ENCODE measurements at regions not wholly inside any gene's neighbourhood (a gene's known extent, or its start where the extent isn't known, plus 50 kb on each side); places are given as distances from the start of the nearest gene placed in this dataset.

- TF ChIP-seq, protein P1, sequence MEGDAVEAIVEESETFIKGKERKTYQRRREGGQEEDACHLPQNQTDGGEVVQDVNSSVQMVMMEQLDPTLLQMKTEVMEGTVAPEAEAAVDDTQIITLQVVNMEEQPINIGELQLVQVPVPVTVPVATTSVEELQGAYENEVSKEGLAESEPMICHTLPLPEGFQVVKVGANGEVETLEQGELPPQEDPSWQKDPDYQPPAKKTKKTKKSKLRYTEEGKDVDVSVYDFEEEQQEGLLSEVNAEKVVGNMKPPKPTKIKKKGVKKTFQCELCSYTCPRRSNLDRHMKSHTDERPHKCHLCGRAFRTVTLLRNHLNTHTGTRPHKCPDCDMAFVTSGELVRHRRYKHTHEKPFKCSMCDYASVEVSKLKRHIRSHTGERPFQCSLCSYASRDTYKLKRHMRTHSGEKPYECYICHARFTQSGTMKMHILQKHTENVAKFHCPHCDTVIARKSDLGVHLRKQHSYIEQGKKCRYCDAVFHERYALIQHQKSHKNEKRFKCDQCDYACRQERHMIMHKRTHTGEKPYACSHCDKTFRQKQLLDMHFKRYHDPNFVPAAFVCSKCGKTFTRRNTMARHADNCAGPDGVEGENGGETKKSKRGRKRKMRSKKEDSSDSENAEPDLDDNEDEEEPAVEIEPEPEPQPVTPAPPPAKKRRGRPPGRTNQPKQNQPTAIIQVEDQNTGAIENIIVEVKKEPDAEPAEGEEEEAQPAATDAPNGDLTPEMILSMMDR (conservative IDR thresholded peaks at IDR 0.05; ENCODE audit: control insufficient read depth, insufficient read depth, low read depth, low read length), result no peak
- H3K4me3 ChIP-seq (ENCODE audit: control insufficient read depth, low read depth, low read length), result no peak overlapping the region
- no peak for DNase-seq (ENCODE audit: low read depth)
These were observed 150.4 kb upstream of the NXPH2 start for GRCh38 chr2:138930571-138930970.

DNA sequence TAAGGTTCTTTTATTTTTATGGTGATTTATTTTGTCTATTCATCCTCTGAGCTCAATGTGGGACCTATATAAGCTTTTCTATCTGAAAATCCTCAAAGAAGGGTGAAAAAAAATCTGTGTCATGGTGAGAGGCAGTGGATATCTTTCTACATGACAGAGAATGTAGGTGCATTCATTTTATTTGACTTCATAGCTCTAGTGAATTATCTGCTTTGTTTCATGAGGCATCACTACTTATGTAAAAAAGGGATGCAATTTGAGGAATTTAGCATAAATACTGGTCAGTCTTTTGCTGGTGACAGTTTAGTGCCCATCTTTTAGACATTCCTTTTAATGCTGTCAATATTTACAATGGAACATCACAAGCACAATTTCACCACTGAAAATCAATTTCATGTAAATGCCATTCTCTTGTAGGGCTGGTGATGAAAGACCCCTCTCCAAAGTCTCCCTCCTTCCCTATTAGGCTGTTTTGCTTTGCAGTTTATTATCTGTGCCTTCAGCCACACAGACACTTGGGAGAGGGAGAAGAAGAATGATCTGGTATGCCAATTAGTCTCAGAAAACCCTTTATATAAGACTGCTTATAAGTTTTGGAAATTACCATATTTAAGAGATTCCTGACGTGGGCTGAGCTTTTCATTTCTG is 148.3 kb upstream of the NXPH2 start:
- no peak overlapping the region for H3K4me3 ChIP-seq (ENCODE audit: control insufficient read depth, low read depth, low read length)
- no peak for DNase-seq (ENCODE audit: low read depth)
- TF ChIP-seq, protein P1 (conservative IDR thresholded peaks at IDR 0.05; ENCODE audit: control insufficient read depth, insufficient read depth, low read depth, low read length), result no peak

DNA sequence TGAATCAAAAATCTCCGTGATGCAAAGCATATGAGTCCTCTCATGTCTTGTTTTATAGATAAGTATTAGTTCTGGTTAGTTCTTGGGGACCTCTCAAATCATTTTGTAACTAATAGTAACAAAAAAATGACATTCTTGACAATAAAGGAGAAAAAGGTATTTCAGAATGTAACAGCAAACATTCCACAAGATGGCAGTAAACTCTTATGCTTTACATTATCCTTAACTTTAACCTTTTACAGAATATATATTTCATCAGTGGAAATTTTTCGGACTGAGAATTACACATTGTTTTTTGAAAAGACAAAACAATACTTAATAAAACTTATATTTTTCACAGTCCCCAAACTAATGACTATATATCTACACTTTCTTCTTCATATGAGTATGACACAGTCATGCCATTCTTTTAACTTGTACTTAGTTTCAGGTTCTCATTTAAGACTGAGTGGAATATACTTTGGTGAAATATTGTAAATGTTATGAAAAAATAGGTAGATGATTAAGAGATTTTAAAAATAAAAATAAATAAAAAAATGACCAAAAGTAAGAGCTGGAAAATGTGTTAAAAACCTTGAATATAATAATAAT is 142.9 kb upstream of the NXPH2 start:
- DNase-seq (ENCODE audit: low read depth), result peak; percentile 42
- H3K4me3 ChIP-seq (ENCODE audit: control insufficient read depth, low read depth, low read length), result no peak overlapping the region
- TF ChIP-seq, protein P1 (conservative IDR thresholded peaks at IDR 0.05; ENCODE audit: control insufficient read depth, insufficient read depth, low read depth, low read length), result peak; percentile 47

DNA sequence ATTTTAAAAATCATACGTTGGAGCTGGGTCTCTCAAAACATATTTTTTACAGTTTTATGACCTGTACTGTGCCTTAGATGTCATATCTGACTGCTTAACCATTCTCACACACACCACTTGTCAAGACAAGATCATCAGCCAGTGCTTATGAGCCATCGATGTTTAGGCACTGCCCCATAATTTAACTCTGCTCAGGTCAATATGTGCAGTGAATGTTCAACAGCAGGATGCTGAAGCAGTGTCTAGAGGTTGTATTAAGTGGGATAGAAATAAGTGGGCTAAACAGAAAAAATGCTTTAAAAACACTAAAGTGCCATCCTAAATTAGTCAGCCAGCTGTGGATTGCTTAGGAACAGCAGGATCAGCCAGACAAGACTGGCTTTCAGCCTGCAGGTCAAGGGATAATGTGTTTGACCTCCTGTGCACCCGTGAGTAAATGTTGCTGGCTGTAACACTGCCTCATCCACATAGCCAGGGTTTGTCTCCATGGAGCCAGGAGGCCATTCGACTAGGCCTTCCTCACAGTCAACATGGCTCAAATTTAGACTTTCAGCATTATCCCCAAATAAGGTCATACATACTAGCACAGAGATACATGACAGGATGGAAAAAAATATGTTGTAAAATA is 139.0 kb upstream of the NXPH2 start:
- TF ChIP-seq, protein P1 (conservative IDR thresholded peaks at IDR 0.05; ENCODE audit: control insufficient read depth, insufficient read depth, low read depth, low read length), result no peak
- no peak for DNase-seq (ENCODE audit: low read depth)
- no peak overlapping the region for H3K4me3 ChIP-seq (ENCODE audit: control insufficient read depth, low read depth, low read length)

DNA sequence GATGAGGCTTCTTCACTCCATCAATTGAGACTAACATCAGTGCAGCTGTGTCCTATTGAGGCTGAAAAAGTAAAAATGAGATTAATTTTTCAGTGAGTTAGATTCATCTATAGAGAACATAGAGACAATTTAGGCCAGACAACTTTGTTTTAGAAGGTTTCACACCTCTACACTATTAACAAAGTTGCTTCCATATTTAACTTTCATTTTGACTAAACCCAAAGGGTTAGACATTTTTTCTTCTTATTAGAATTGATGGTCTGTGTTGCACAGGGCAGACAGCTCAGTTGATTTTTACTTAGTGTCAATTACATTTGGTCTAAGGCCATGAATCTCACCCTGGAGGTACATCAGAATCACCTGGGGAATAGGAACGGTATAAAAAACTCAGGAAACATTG is 130.2 kb upstream of the NXPH2 start:
- H3K4me3 ChIP-seq (ENCODE audit: control insufficient read depth, low read depth, low read length), result no peak overlapping the region
- TF ChIP-seq, protein P1 (conservative IDR thresholded peaks at IDR 0.05; ENCODE audit: control insufficient read depth, insufficient read depth, low read depth, low read length), result no peak
- no peak for DNase-seq (ENCODE audit: low read depth)

GRCh38 chr2:138906549-138906948 is 126.4 kb upstream of the NXPH2 start:
- TF ChIP-seq, protein P1 (conservative IDR thresholded peaks at IDR 0.05; ENCODE audit: control insufficient read depth, insufficient read depth, low read depth, low read length), result no peak
- no peak for DNase-seq (ENCODE audit: low read depth)
- no peak overlapping the region for H3K4me3 ChIP-seq (ENCODE audit: control insufficient read depth, low read depth, low read length)
